Coronary artery (tissue), 2 donors: ENCODE measurements at regions not wholly inside any gene's neighbourhood (a gene's known extent, or its start where the extent isn't known, plus 50 kb on each side); places are given as distances from the start of the nearest gene placed in this dataset.

Experiments used
- DNase-seq: peaks from one replicate; pipeline ENCODE4 v3.0.0-alpha.2; 2017; ENCODE audit warnings: low spot score
- H3K27ac ChIP-seq, 2 donors: fragments of 200-600 bp; sonication (generic); one replicate each; pipeline ENCODE4 v1.5.1; 2016 to 2019
- H3K4me3 ChIP-seq: fragments of 200-600 bp; sonication (generic); 2 replicates; pipeline ENCODE4 v1.5.1; 2016; ENCODE audit warnings: mild to moderate bottlenecking, moderate library complexity
- CTCF ChIP-seq: fragments of 200-600 bp; sonication (generic); IDR thresholded peaks from one replicate; pipeline ENCODE4 v1.5.1; 2019; ENCODE audit warnings: antibody characterized with exemption

DNA sequence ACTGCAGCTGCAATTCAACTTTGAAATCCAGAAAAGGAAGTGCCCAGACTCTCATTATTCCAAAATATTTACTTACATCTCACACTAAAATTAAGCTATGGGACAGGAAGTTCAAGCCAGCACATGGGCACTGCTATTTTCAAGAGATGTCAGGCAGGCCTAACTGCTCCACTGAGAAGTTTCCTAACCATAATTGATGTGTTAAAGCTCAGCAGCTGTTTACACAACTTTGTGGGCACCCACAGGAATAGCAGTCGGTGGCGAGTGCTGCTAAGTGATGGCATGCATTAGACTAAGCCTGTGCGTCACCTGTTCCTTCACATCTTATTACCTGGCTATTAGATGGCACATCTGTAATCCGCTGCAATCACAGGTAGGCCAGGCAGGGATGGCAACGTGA, 303.3 kb upstream of the DAB1 start:
- H3K4me3 ChIP-seq, result no peak overlapping the region
- no peak for TF ChIP-seq CTCF
- no peak overlapping the region for H3K27ac ChIP-seq
- no peak for DNase-seq

- Histone ChIP-seq H3K4me3 (no peak overlapping the region), H3K27ac (no peak overlapping the region)
- no peak for DNase-seq
- no peak for TF ChIP-seq CTCF
Observed at GRCh38 chr1:57725318-57725717, 301.5 kb upstream of the DAB1 start.

- no peak for TF ChIP-seq CTCF
- H3K4me3 ChIP-seq, result no peak overlapping the region
- no peak for DNase-seq
- H3K27ac ChIP-seq, result no peak overlapping the region
Observed at GRCh38 chr1:57724535-57724934, 300.7 kb upstream of the DAB1 start.

DNA sequence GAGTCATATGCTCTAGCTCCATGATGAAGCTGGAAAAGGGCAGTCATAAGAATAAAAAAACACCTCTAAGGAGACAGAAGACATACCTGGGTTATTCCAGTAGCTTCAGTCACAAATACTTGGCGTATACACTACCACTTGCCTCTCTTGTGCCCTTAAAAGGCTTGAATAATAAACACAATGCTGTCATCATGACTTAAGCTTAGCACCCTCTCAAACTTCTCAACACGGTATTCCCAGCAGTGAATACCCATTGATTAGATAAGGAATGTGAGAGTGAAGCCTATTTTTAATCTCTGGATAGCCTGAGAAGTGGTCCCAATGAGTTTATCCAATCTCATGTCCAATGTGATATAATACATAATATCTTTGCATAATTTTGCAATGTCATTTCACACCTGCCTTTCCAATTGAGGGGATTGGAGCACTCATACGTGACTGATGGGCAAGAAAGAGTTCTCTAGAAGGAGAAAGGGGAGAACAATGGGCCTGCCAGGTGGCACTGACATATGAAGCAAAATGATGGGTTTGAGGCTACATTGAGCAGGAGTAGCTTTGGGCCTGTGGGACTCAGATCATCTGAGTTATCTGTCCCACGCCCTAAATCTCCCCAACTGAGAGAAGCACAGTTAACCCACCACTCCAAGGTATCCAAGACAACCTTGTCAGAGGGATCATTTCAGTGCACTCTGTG, 298.6 kb upstream of the DAB1 start:
- Histone ChIP-seq H3K4me3 (no peak overlapping the region), H3K27ac (no peak overlapping the region)
- no peak for TF ChIP-seq CTCF
- DNase-seq, result no peak

DNA sequence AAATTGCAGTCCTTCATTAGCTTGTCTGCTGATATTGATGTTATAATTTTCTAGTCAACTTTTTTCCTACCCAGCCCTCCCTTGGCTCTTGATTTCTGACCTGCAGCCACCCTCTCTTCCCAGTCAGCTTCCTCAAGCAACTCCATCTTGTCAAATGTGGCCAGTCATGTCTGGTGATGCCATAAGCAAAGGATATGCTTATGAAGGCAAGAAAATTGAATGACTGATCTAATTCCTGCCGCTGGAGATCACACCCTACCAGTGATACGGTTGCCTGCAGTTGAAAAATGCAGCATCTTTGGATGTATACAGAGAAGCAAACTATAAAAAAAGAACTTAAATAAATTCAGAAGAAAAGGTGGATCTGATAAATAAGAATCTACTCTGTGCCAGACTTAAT, 297.1 kb upstream of the DAB1 start:
- DNase-seq, result no peak
- TF ChIP-seq CTCF, result no peak
- Histone ChIP-seq H3K27ac (no peak overlapping the region), H3K4me3 (no peak overlapping the region)

DNA sequence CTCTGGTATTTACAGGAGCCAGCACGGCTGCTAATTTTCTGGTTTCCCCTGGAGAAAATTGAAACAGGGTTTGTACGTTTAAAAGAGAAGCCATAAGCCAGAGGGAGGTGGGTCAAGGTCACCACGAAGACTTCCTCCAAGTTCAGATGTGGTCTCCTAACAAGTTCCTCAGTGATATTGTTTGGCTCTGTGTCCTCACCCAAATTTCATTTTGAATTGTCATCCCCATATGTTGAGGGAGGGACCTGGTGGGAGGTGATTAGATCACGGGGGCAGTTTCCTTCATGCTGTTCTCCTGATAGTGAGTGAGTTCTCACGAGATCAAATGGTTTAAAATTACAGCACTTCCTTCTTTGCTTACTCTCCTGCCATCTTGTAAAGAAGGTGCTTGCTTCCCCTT, 295.4 kb upstream of the DAB1 start:
- no peak for DNase-seq
- H3K4me3 ChIP-seq, result no peak overlapping the region
- H3K27ac ChIP-seq, result no peak overlapping the region
- TF ChIP-seq CTCF, result no peak

GRCh38 chr1:57713501-57713900, 289.6 kb upstream of the DAB1 start:
- Histone ChIP-seq H3K4me3 (no peak overlapping the region), H3K27ac (no peak overlapping the region)
- DNase-seq, result no peak
- no peak for TF ChIP-seq CTCF
